ENCODE measurements at regions not wholly inside any gene's neighbourhood (a gene's known extent, or its start where the extent isn't known, plus 50 kb on each side); places are given as distances from the start of the nearest gene placed in this dataset.

GRCh38 chr1:60129911-60130310 lies 56.3 kb upstream of the C1orf87 start:
- POLR2A ChIA-PET: no interaction called here
- H3K9me3 ChIP-seq (ENCODE audit: control insufficient read depth, insufficient read depth, low read depth, low read length): no peaks in the 10 kb centered on the region
- H3K27ac ChIP-seq (ENCODE audit: extremely low read depth, low read depth, low read length): no peak overlapping the region
- H3K4me1 ChIP-seq (ENCODE audit: control insufficient read depth, insufficient read depth, low read length): no peaks in the 10 kb centered on the region
- no peak overlapping the region for H3K4me3 ChIP-seq (ENCODE audit: low read depth, low read length)
- CTCF ChIA-PET: interaction anchor here (0.6 to 1.5 kb wide), 3 partner anchors 9 to 636 kb away, joined by 3 to 9 read pairs (median 7); no protein-coding TSS in a partner anchor
- H3K36me3 ChIP-seq (ENCODE audit: control insufficient read depth in 2 of 2, insufficient read depth in 1 of 2, low read length in 2 of 2): no peaks in the 10 kb centered on the region
- TF ChIP-seq SCRT2 (tag by site-specific recombination; IDR thresholded peaks at IDR 0.05) (0 out of 2 replicates have a peak, but pooled peaks have one; percentile 24), ZNF707 (tag by site-specific recombination; IDR thresholded peaks at IDR 0.05) (no peak), SP3 (tag by site-specific recombination; IDR thresholded peaks at IDR 0.05) (no peak), IKZF3 (tag by site-specific recombination; IDR thresholded peaks at IDR 0.05) (no peak), SETDB1 (IDR thresholded peaks at IDR 0.05; ENCODE audit: insufficient read length, low read length) (no peak), ZBTB7A (tag by site-specific recombination; IDR thresholded peaks at IDR 0.05; ENCODE audit: low read depth) (no peak)
- TF ChIP-seq, protein P1, sequence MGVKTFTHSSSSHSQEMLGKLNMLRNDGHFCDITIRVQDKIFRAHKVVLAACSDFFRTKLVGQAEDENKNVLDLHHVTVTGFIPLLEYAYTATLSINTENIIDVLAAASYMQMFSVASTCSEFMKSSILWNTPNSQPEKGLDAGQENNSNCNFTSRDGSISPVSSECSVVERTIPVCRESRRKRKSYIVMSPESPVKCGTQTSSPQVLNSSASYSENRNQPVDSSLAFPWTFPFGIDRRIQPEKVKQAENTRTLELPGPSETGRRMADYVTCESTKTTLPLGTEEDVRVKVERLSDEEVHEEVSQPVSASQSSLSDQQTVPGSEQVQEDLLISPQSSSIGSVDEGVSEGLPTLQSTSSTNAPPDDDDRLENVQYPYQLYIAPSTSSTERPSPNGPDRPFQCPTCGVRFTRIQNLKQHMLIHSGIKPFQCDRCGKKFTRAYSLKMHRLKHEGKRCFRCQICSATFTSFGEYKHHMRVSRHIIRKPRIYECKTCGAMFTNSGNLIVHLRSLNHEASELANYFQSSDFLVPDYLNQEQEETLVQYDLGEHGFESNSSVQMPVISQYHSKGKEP (tag by site-specific recombination; IDR thresholded peaks at IDR 0.05): no peak

- Histone ChIP-seq H3K36me3 (ENCODE audit: control insufficient read depth in 2 of 2, insufficient read depth in 1 of 2, low read length in 2 of 2) (no peaks in the 10 kb centered on the region), H3K9me3 (ENCODE audit: control insufficient read depth, insufficient read depth, low read depth, low read length) (no peaks in the 10 kb centered on the region), H3K4me1 (ENCODE audit: control insufficient read depth, insufficient read depth, low read length) (no peaks in the 10 kb centered on the region), H3K27ac (ENCODE audit: extremely low read depth, low read depth, low read length) (no peak overlapping the region), H3K4me3 (ENCODE audit: low read depth, low read length) (no peak overlapping the region)
- ChIA-PET CTCF (interaction anchor here (1.3 kb wide), 1 partner anchor 150 kb away, joined by 3 read pairs; no protein-coding TSS in a partner anchor), POLR2A (no interaction called here)
- no peak for TF ChIP-seq ZNF791 (tag by site-specific recombination; IDR thresholded peaks at IDR 0.05)
- TF ChIP-seq ZNF670 (tag by site-specific recombination; IDR thresholded peaks at IDR 0.05; ENCODE audit: low read depth): no peak
- no peak for TF ChIP-seq PRDM1 (tag by site-specific recombination; IDR thresholded peaks at IDR 0.05)
- TF ChIP-seq ZNF157 (tag by site-specific recombination; IDR thresholded peaks at IDR 0.05): no peak
- TF ChIP-seq ZNF221 (tag by site-specific recombination; IDR thresholded peaks at IDR 0.05; ENCODE audit: borderline replicate concordance): no peak
- TF ChIP-seq, protein P2, sequence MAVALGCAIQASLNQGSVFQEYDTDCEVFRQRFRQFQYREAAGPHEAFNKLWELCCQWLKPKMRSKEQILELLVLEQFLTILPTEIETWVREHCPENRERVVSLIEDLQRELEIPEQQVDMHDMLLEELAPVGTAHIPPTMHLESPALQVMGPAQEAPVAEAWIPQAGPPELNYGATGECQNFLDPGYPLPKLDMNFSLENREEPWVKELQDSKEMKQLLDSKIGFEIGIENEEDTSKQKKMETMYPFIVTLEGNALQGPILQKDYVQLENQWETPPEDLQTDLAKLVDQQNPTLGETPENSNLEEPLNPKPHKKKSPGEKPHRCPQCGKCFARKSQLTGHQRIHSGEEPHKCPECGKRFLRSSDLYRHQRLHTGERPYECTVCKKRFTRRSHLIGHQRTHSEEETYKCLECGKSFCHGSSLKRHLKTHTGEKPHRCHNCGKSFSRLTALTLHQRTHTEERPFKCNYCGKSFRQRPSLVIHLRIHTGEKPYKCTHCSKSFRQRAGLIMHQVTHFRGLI (tag by site-specific recombination; IDR thresholded peaks at IDR 0.05): no peak
- TF ChIP-seq ZNF660 (tag by site-specific recombination; IDR thresholded peaks at IDR 0.05): no peak
- no peak for TF ChIP-seq ZNF48 (tag by site-specific recombination; IDR thresholded peaks at IDR 0.05)
- no peak for TF ChIP-seq ZNF366 (tag by site-specific recombination; conservative IDR thresholded peaks at IDR 0.05)
- TF ChIP-seq ZNF416 (tag by site-specific recombination; IDR thresholded peaks at IDR 0.05): no peak
- TF ChIP-seq FEZF1 (tag by site-specific recombination; IDR thresholded peaks at IDR 0.05): no peak
- TF ChIP-seq ZBTB7A (tag by site-specific recombination; IDR thresholded peaks at IDR 0.05; ENCODE audit: low read depth): no peak
- TF ChIP-seq GLI2 (tag by site-specific recombination; IDR thresholded peaks at IDR 0.05; ENCODE audit: borderline replicate concordance, low read depth): no peak
- no peak for TF ChIP-seq ZSCAN5A (tag by site-specific recombination; IDR thresholded peaks at IDR 0.05)
- TF ChIP-seq ZNF274 (IDR thresholded peaks at IDR 0.05; ENCODE audit: low read length): no peak
- no peak for TF ChIP-seq ZNF274 (tag by site-specific recombination; IDR thresholded peaks at IDR 0.05; ENCODE audit: borderline replicate concordance)
- TF ChIP-seq ZNF16 (tag by site-specific recombination; IDR thresholded peaks at IDR 0.05; ENCODE audit: low read depth): no peak
- no peak for TF ChIP-seq ZNF433 (tag by site-specific recombination; IDR thresholded peaks at IDR 0.05; ENCODE audit: low read depth)
- no peak for TF ChIP-seq ZNF677 (tag by site-specific recombination; IDR thresholded peaks at IDR 0.05)
- TF ChIP-seq ZNF404 (tag by site-specific recombination; IDR thresholded peaks at IDR 0.05): no peak
- TF ChIP-seq EGR2 (tag by site-specific recombination; IDR thresholded peaks at IDR 0.05; ENCODE audit: low read depth): no peak
Observed at GRCh38 chr1:60126723-60127122, 53.2 kb upstream of the C1orf87 start.

Data from HEK293 (cell line).